RKO (cell line): ENCODE measurements at regions not wholly inside any gene's neighbourhood (a gene's known extent, or its start where the extent isn't known, plus 50 kb on each side); places are given as distances from the start of the nearest gene placed in this dataset.
A peak's percentile ranks its signal among the peaks of the same experiment; 100 is the strongest.

Source experiments
- DNase-seq: peaks from one replicate; pipeline ENCODE4 v3.0.0-alpha.2; 2016; ENCODE audit warnings: low spot score

- no peak for DNase-seq
These were observed 238.7 kb upstream of the SNX7 start for GRCh38 chr1:98422816-98423215.

- no peak for DNase-seq
These were observed 240.5 kb upstream of the SNX7 start for GRCh38 chr1:98421085-98421435.

- peak; percentile 14 for DNase-seq
These were observed 241.0 kb upstream of the SNX7 start for GRCh38 chr1:98420376-98421084.

- no peak for DNase-seq
These were observed 243.7 kb upstream of the SNX7 start for GRCh38 chr1:98417820-98418219.

GRCh38 chr1:98410082-98410481, 251.4 kb upstream of the SNX7 start:
- no peak for DNase-seq

- DNase-seq, result no peak
These were observed 255.0 kb upstream of the SNX7 start for GRCh38 chr1:98406352-98407088.

GRCh38 chr1:98405581-98406074, 255.9 kb upstream of the SNX7 start:
- DNase-seq, result no peak

GRCh38 chr1:98404866-98405265, 256.7 kb upstream of the SNX7 start:
- DNase-seq, result no peak

GRCh38 chr1:98403963-98404480, 257.5 kb upstream of the SNX7 start:
- no peak for DNase-seq

- DNase-seq, result no peak
These were observed 258.7 kb upstream of the SNX7 start for GRCh38 chr1:98402860-98403259.

- DNase-seq, result no peak
These were observed 261.1 kb upstream of the SNX7 start for GRCh38 chr1:98400446-98400845.

- no peak for DNase-seq
These were observed 262.3 kb upstream of the SNX7 start for GRCh38 chr1:98399218-98399617.

- DNase-seq, result no peak
These were observed 262.9 kb upstream of the SNX7 start for GRCh38 chr1:98398649-98399048.

GRCh38 chr1:98398092-98398491, 263.4 kb upstream of the SNX7 start:
- DNase-seq, result no peak

- DNase-seq, result no peak
These were observed 267.8 kb upstream of the SNX7 start for GRCh38 chr1:98393719-98394118.

- no peak for DNase-seq
These were observed 270.3 kb upstream of the SNX7 start for GRCh38 chr1:98391175-98391574.

- DNase-seq, result peak; percentile 24
These were observed 271.7 kb upstream of the SNX7 start for GRCh38 chr1:98389809-98390208.

GRCh38 chr1:98388441-98388840, 273.1 kb upstream of the SNX7 start:
- DNase-seq, result peak; percentile 57

- DNase-seq, result no peak
These were observed 273.8 kb upstream of the SNX7 start for GRCh38 chr1:98387701-98388100.

- DNase-seq, result no peak
These were observed 274.7 kb upstream of the SNX7 start for GRCh38 chr1:98386675-98387440.

- DNase-seq, result no peak
These were observed 275.9 kb upstream of the SNX7 start for GRCh38 chr1:98385652-98386051.

- no peak for DNase-seq
These were observed 276.9 kb upstream of the SNX7 start for GRCh38 chr1:98384461-98385141.
